ENCODE measurements at regions not wholly inside any gene's neighbourhood (a gene's known extent, or its start where the extent isn't known, plus 50 kb on each side); places are given as distances from the start of the nearest gene placed in this dataset.

DNA sequence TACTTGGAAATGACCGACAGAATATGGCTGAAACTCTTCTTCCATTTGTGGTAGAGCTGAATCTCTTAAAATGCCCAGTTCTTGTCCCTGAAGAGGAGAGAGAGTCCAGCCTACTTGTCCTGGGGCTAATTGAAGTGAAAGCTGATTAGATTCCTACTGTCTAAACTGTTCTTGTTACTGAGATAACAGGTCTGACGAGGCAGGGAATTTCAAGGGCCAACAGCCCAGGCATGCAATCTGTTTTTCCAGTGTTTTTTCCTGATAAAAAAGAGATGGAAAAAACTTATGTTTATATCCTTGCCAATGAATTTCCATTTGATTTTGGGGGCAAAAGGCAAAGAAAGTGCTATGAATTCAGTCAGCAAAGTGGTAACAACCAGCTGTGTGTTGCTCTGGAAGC, 195.5 kb downstream of the ETS1 start:
- no peak overlapping the region for H3K27ac ChIP-seq (ENCODE audit: low read depth, low read length)
- CTCF ChIA-PET, result no interaction called here

DNA sequence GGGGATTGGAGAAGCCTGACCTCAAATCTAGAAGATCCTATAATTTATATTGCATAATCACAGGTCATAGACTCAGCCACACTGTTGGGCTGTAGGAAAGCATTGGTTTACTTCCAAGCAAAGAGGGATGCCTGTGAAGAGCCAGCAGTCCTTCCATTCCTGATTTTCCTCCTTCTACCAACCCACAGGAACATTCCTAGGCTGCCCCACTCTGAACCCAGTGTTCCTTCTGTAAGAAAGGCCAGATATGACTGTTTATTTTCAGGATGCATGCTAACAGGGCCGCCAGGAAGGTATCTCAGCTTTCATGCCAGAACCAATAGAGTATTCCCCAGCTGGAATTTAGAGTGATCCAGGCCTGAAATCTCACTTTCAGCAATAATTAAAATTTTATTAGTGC, 197.1 kb downstream of the ETS1 start:
- no peak overlapping the region for H3K27ac Mint-ChIP-seq
- Histone ChIP-seq H3K27ac (ENCODE audit: low read depth, low read length) (no peak overlapping the region), H3K9me3 (ENCODE audit: control insufficient read depth in 2 of 3, low read length in 3 of 3) (no peaks in the 10 kb centered on the region), H3K4me1 (ENCODE audit: control insufficient read depth in 2 of 2, insufficient read depth in 2 of 2, low read length in 2 of 2) (no peaks in the 10 kb centered on the region), H3K4me3 (ENCODE audit: low read length) (no peak overlapping the region), H3K36me3 (ENCODE audit: control insufficient read depth in 2 of 3, insufficient read depth in 3 of 3, low read length in 3 of 3) (no peaks in the 10 kb centered on the region), H3K27me3 (ENCODE audit: control insufficient read depth in 2 of 2, insufficient read depth in 2 of 2, low read length in 2 of 2) (no peaks in the 10 kb centered on the region)
- CTCF ChIA-PET, result interaction anchor here (0.6 kb wide), 1 partner anchor 106 kb away, joined by 3 read pairs; no protein-coding TSS in a partner anchor
- ATAC-seq (no peak), DNase-seq (no peak)
- intact Hi-C loops (cut with micrococcal nuclease), result no loop called here
- peaks cover 0 to 4% (median 0%) of the 10 kb centered on the region in 11 donors for H3K9me3 Mint-ChIP-seq
- H3K4me1 Mint-ChIP-seq, result peaks cover 9 to 49% (median 36%) of the 10 kb centered on the region in 7 donors
- H3K27me3 Mint-ChIP-seq, result no peaks in the 10 kb centered on the region
- no peak overlapping the region for H3K4me3 Mint-ChIP-seq
- POLR2A ChIA-PET, result interaction anchor here (1.0 kb wide), 1 partner anchor 105 kb away, joined by 3 read pairs; no protein-coding TSS in a partner anchor
- peaks cover 0 to 6% (median 0%) of the 10 kb centered on the region in 5 donors for H3K36me3 Mint-ChIP-seq

More for the DNA sequence above, 195.5 kb downstream of the ETS1 start:
- peaks cover 0 to 10% (median 0%) of the 10 kb centered on the region in 5 donors for H3K36me3 Mint-ChIP-seq
- no peak for DNase-seq
- Histone ChIP-seq H3K9me3 (ENCODE audit: control insufficient read depth in 2 of 3, low read length in 3 of 3) (no peaks in the 10 kb centered on the region), H3K36me3 (ENCODE audit: control insufficient read depth in 2 of 3, insufficient read depth in 3 of 3, low read length in 3 of 3) (no peaks in the 10 kb centered on the region), H3K4me1 (ENCODE audit: control insufficient read depth in 2 of 2, insufficient read depth in 2 of 2, low read length in 2 of 2) (no peaks in the 10 kb centered on the region), H3K4me3 (ENCODE audit: low read length) (no peak overlapping the region), H3K27me3 (ENCODE audit: control insufficient read depth in 2 of 2, insufficient read depth in 2 of 2, low read length in 2 of 2) (no peaks in the 10 kb centered on the region)
- POLR2A ChIA-PET, result interaction anchor here (0.5 to 2.7 kb wide), 5 partner anchors 11 to 239 kb away, joined by 3 to 8 read pairs (median 4); no protein-coding TSS in a partner anchor
- H3K4me3 Mint-ChIP-seq, result no peak overlapping the region
- no peak overlapping the region for H3K27ac Mint-ChIP-seq
- ATAC-seq, result no peak
- peaks cover 0 to 7% (median 0%) of the 10 kb centered on the region in 11 donors for H3K9me3 Mint-ChIP-seq
- peaks cover 5 to 35% (median 30%) of the 10 kb centered on the region in 7 donors for H3K4me1 Mint-ChIP-seq
- no peaks in the 10 kb centered on the region for H3K27me3 Mint-ChIP-seq
- intact Hi-C loops (cut with micrococcal nuclease), result no loop called here

GRCh38 chr11:128389461-128389976, 197.8 kb downstream of the ETS1 start:
- Histone ChIP-seq H3K4me3 (ENCODE audit: low read length) (no peak overlapping the region), H3K9me3 (ENCODE audit: control insufficient read depth in 2 of 3, low read length in 3 of 3) (no peaks in the 10 kb centered on the region), H3K36me3 (ENCODE audit: control insufficient read depth in 2 of 3, insufficient read depth in 3 of 3, low read length in 3 of 3) (no peaks in the 10 kb centered on the region), H3K4me1 (ENCODE audit: control insufficient read depth in 2 of 2, insufficient read depth in 2 of 2, low read length in 2 of 2) (no peaks in the 10 kb centered on the region), H3K27ac (ENCODE audit: low read depth, low read length) (no peak overlapping the region), H3K27me3 (ENCODE audit: control insufficient read depth in 2 of 2, insufficient read depth in 2 of 2, low read length in 2 of 2) (no peaks in the 10 kb centered on the region)
- intact Hi-C loops (cut with micrococcal nuclease), result no loop called here
- Mint-ChIP-seq H3K36me3 (peaks cover 0 to 5% (median 0%) of the 10 kb centered on the region in 5 donors), H3K27me3 (no peaks in the 10 kb centered on the region), H3K4me3 (no peak overlapping the region), H3K4me1 (peaks cover 9 to 49% (median 35%) of the 10 kb centered on the region in 7 donors), H3K9me3 (peaks cover 0 to 3% (median 0%) of the 10 kb centered on the region in 11 donors), H3K27ac (no peak overlapping the region)
- no peak for ATAC-seq
- ChIA-PET POLR2A (no interaction called here), CTCF (no interaction called here)
- no peak for DNase-seq

DNA sequence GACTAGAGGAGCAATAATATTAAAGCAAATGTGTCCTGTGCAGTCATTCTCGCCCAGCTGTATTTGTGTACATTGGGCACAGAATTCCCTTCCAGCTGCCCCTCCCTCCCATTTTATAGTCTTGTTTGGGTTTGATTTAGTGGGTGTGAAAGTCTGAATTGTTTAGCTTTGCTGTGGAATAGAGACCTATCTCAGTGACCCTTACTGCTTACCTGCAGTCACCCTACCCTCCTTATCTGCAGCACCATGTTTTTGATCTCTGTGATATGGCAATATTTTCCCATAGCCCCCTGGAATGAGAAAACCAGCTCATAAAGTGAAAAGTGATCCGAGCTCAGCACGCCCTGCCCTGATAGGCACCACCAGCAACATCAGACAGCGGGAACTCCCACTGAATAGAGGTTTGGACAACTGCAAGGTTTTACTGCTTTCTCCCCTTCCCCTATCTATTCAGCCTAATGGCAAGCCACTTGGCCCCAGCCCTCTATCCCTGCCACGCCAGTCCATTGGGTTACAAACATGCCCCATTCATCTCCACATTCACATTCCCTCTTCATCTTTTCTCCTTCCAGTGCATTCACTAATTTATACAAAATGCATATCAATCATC, 199.0 kb downstream of the ETS1 start:
- H3K4me3 Mint-ChIP-seq, result peak overlapping the region in 1 of 10 donors; percentile 24
- Histone ChIP-seq H3K4me3 (ENCODE audit: low read length) (no peak overlapping the region), H3K27ac (ENCODE audit: low read depth, low read length) (no peak overlapping the region), H3K4me1 (ENCODE audit: control insufficient read depth in 2 of 2, insufficient read depth in 2 of 2, low read length in 2 of 2) (no peaks in the 10 kb centered on the region), H3K9me3 (ENCODE audit: control insufficient read depth in 2 of 3, low read length in 3 of 3) (no peaks in the 10 kb centered on the region), H3K27me3 (ENCODE audit: control insufficient read depth in 2 of 2, insufficient read depth in 2 of 2, low read length in 2 of 2) (no peaks in the 10 kb centered on the region), H3K36me3 (ENCODE audit: control insufficient read depth in 2 of 3, insufficient read depth in 3 of 3, low read length in 3 of 3) (no peaks in the 10 kb centered on the region)
- H3K27ac Mint-ChIP-seq, result peak overlapping the region in 3 of 9 donors; percentile 9 to 74 (median 57)
- no peak for DNase-seq
- no peak for ATAC-seq
- peaks cover 0 to 3% (median 0%) of the 10 kb centered on the region in 11 donors for H3K9me3 Mint-ChIP-seq
- peaks cover 0 to 2% (median 0%) of the 10 kb centered on the region in 5 donors for H3K36me3 Mint-ChIP-seq
- H3K27me3 Mint-ChIP-seq, result no peaks in the 10 kb centered on the region
- ChIA-PET POLR2A (interaction anchor here (0.8 kb wide), 1 partner anchor 13 kb away, joined by 3 read pairs; no protein-coding TSS in a partner anchor), CTCF (no interaction called here)
- peaks cover 9 to 48% (median 33%) of the 10 kb centered on the region in 7 donors for H3K4me1 Mint-ChIP-seq
- intact Hi-C loops (cut with micrococcal nuclease), result no loop called here

GRCh38 chr11:128379587-128380580, 207.5 kb downstream of the ETS1 start:
- Histone ChIP-seq H3K4me1 (ENCODE audit: control insufficient read depth in 2 of 2, insufficient read depth in 2 of 2, low read length in 2 of 2) (peaks cover 0 to 18% of the 10 kb centered on the region in 2 donors), H3K27me3 (ENCODE audit: control insufficient read depth in 2 of 2, insufficient read depth in 2 of 2, low read length in 2 of 2) (no peaks in the 10 kb centered on the region), H3K9me3 (ENCODE audit: control insufficient read depth in 2 of 3, low read length in 3 of 3) (peaks cover 0 to 4% (median 0%) of the 10 kb centered on the region in 3 experiments), H3K4me3 (ENCODE audit: low read length) (no peak overlapping the region), H3K27ac (ENCODE audit: low read depth, low read length) (no peak overlapping the region), H3K36me3 (ENCODE audit: control insufficient read depth in 2 of 3, insufficient read depth in 3 of 3, low read length in 3 of 3) (no peaks in the 10 kb centered on the region)
- Mint-ChIP-seq H3K4me1 (peaks cover 4 to 62% (median 45%) of the 10 kb centered on the region in 7 donors), H3K36me3 (peaks cover 0 to 27% (median 3%) of the 10 kb centered on the region in 5 donors), H3K27ac (peak overlapping the region in 7 of 9 donors; percentile 10 to 79 (median 23)), H3K27me3 (no peaks in the 10 kb centered on the region), H3K4me3 (peak overlapping the region in 6 of 10 donors; percentile 10 to 39 (median 14)), H3K9me3 (peaks cover 2 to 23% (median 6%) of the 10 kb centered on the region in 11 donors)
- CTCF ChIA-PET, result interaction anchor here (1.2 kb wide), 2 partner anchors 31 to 56 kb away, joined by 3 read pairs; no protein-coding TSS in a partner anchor
- POLR2A ChIA-PET, result interaction anchor here (0.5 to 1.0 kb wide), 2 partner anchors 95 to 185 kb away, joined by 3 to 4 read pairs; no protein-coding TSS in a partner anchor
- intact Hi-C loops (cut with micrococcal nuclease), result loop anchor here in 1 of 2 donors (5.0 kb wide), 1 partner anchor 38 kb away; no protein-coding TSS in a partner anchor
- ATAC-seq (peak; percentile 80), DNase-seq (peak in 7 of 9 donors; percentile 2 to 32 (median 25))

- peaks cover 0 to 2% (median 0%) of the 10 kb centered on the region in 5 donors for H3K27me3 Mint-ChIP-seq
- peak overlapping the region in 4 of 10 donors; percentile 14 to 50 (median 40) for H3K4me3 Mint-ChIP-seq
- Histone ChIP-seq H3K4me1 (ENCODE audit: control insufficient read depth in 2 of 2, insufficient read depth in 2 of 2, low read length in 2 of 2) (peaks cover 0 to 18% of the 10 kb centered on the region in 2 donors), H3K27me3 (ENCODE audit: control insufficient read depth in 2 of 2, insufficient read depth in 2 of 2, low read length in 2 of 2) (no peaks in the 10 kb centered on the region), H3K27ac (ENCODE audit: low read depth, low read length) (no peak overlapping the region), H3K36me3 (ENCODE audit: control insufficient read depth in 2 of 3, insufficient read depth in 3 of 3, low read length in 3 of 3) (no peaks in the 10 kb centered on the region), H3K4me3 (ENCODE audit: low read length) (no peak overlapping the region), H3K9me3 (ENCODE audit: control insufficient read depth in 2 of 3, low read length in 3 of 3) (no peaks in the 10 kb centered on the region)
- POLR2A ChIA-PET, result interaction anchor here (0.6 to 1.2 kb wide), 2 partner anchors 14 to 29 kb away, joined by 3 read pairs; no protein-coding TSS in a partner anchor
- H3K9me3 Mint-ChIP-seq, result peaks cover 0 to 16% (median 3%) of the 10 kb centered on the region in 11 donors
- intact Hi-C loops (cut with micrococcal nuclease), result loop anchor here in 1 of 2 donors (5.0 kb wide), 1 partner anchor 34 kb away; no protein-coding TSS in a partner anchor
- peaks cover 6 to 81% (median 61%) of the 10 kb centered on the region in 7 donors for H3K4me1 Mint-ChIP-seq
- CTCF ChIA-PET, result no interaction called here
- ATAC-seq, result peak; percentile 36
- no peak for DNase-seq
- peaks cover 0 to 19% (median 0%) of the 10 kb centered on the region in 5 donors for H3K36me3 Mint-ChIP-seq
- peak overlapping the region in 7 of 9 donors; percentile 29 to 76 (median 59) for H3K27ac Mint-ChIP-seq
These were observed 211.4 kb downstream of the ETS1 start for GRCh38 chr11:128375961-128376360.

Measured in naive thymus-derived CD4-positive, alpha-beta T cell (primary cell).